ENCODE measurements at regions not wholly inside any gene's neighbourhood (a gene's known extent, or its start where the extent isn't known, plus 50 kb on each side); places are given as distances from the start of the nearest gene placed in this dataset.

- WGBS, 2 donors, result 59 to 62% methylated on average over 4 of the region's 4 CpGs
- TF ChIP-seq POLR2A (IDR thresholded peaks at IDR 0.05), result no peak
- TF ChIP-seq CTCF (IDR thresholded peaks at IDR 0.05), result no peak
- intact Hi-C loops (cut with DNase I; ENCODE audit: low total_unique reads), result no loop called here
- H3K4me3 ChIP-seq (ENCODE audit: low read depth, poor library complexity, severe bottlenecking), result no peak overlapping the region
- DNase-seq (ENCODE audit: low spot score in 2 of 2), result peak in 1 of 2 donors; percentile 53
Measured at GRCh38 chr1:157292809-157293564, 154.8 kb upstream of the ETV3 start.

- TF ChIP-seq POLR2A (IDR thresholded peaks at IDR 0.05) (no peak), CTCF (IDR thresholded peaks at IDR 0.05) (no peak)
- 76 to 80% methylated on average over 6 of the region's 6 CpGs for WGBS, 2 donors
- H3K4me3 ChIP-seq (ENCODE audit: low read depth, poor library complexity, severe bottlenecking), result no peak overlapping the region
- DNase-seq (ENCODE audit: low spot score in 2 of 2), result peak in 1 of 2 donors; percentile 60
- intact Hi-C loops (cut with DNase I; ENCODE audit: low total_unique reads), result no loop called here
Measured at GRCh38 chr1:157292302-157292701, 154.1 kb upstream of the ETV3 start.

GRCh38 chr1:157291083-157291482 lies 152.9 kb upstream of the ETV3 start:
- intact Hi-C loops (cut with DNase I; ENCODE audit: low total_unique reads), result no loop called here
- 62 to 68% methylated on average over 2 of the region's 2 CpGs for WGBS, 2 donors
- H3K4me3 ChIP-seq (ENCODE audit: low read depth, poor library complexity, severe bottlenecking), result no peak overlapping the region
- no peak for DNase-seq (ENCODE audit: low spot score in 2 of 2)
- no peak for TF ChIP-seq CTCF (IDR thresholded peaks at IDR 0.05)
- no peak for TF ChIP-seq POLR2A (IDR thresholded peaks at IDR 0.05)

- no peak overlapping the region for H3K4me3 ChIP-seq (ENCODE audit: low read depth, poor library complexity, severe bottlenecking)
- intact Hi-C loops (cut with DNase I; ENCODE audit: low total_unique reads), result no loop called here
- DNase-seq (ENCODE audit: low spot score in 2 of 2), result peak in 1 of 2 donors; percentile 61
- TF ChIP-seq CTCF (IDR thresholded peaks at IDR 0.05), result no peak
- no peak for TF ChIP-seq POLR2A (IDR thresholded peaks at IDR 0.05)
- 66 to 70% methylated on average over 7 of the region's 7 CpGs for WGBS, 2 donors
Measured at GRCh38 chr1:157289424-157290105, 151.4 kb upstream of the ETV3 start.

- peak in 1 of 2 donors; percentile 42 for DNase-seq (ENCODE audit: low spot score in 2 of 2)
- H3K4me3 ChIP-seq (ENCODE audit: low read depth, poor library complexity, severe bottlenecking), result no peak overlapping the region
- intact Hi-C loops (cut with DNase I; ENCODE audit: low total_unique reads), result no loop called here
- no peak for TF ChIP-seq POLR2A (IDR thresholded peaks at IDR 0.05)
- TF ChIP-seq CTCF (IDR thresholded peaks at IDR 0.05), result no peak
Measured at GRCh38 chr1:157288996-157289395, 150.8 kb upstream of the ETV3 start.

All from lower leg skin (tissue), 4 donors.